Body of pancreas (tissue), 4 donors: ENCODE measurements at regions not wholly inside any gene's neighbourhood (a gene's known extent, or its start where the extent isn't known, plus 50 kb on each side); places are given as distances from the start of the nearest gene placed in this dataset.

Experiments used
- CTCF ChIP-seq, 7 experiments: fragments of 450-650 bp in 4 of 7; fragments of 200-600 bp in 3 of 7; sonication (generic) in 3 of 7; IDR thresholded peaks; one replicate each; pipeline ENCODE4 v1.5.1; 2016 to 2019; ENCODE audit warnings: antibody characterized with exemption in 7 of 7
- POLR2A ChIP-seq, 3 donors: fragments of 450-650 bp; IDR thresholded peaks; one replicate each; pipeline ENCODE4 v1.6.1; 2016; ENCODE audit warnings: antibody characterized with exemption in 3 of 3, mild to moderate bottlenecking in 2 of 3

- TF ChIP-seq POLR2A (IDR thresholded peaks at IDR 0.05) = no peak
- TF ChIP-seq CTCF (IDR thresholded peaks at IDR 0.05) = no peak
Observed at GRCh38 chr2:120658770-120659158, 76.9 kb upstream of the GLI2 start.
